HFF-Myc (cell line): ENCODE measurements at regions not wholly inside any gene's neighbourhood (a gene's known extent, or its start where the extent isn't known, plus 50 kb on each side); places are given as distances from the start of the nearest gene placed in this dataset.

Source experiments
- DNase-seq: peaks from one replicate; pipeline ENCODE4 v3.0.0-alpha.2; 2011; ENCODE audit warnings: low read depth; ENCODE audit errors: extremely low read depth
- H3K4me3 ChIP-seq: replicated peaks from 2 replicates; pipeline ENCODE4 v1.5.1; 2011; ENCODE audit warnings: low read depth, mild to moderate bottlenecking, control low read depth, low read length
- TF ChIP-seq, protein P1 (sequence below): IDR thresholded peaks from 2 replicates; pipeline ENCODE4 v1.5.1; 2012; ENCODE audit warnings: mild to moderate bottlenecking, low read depth, low read length, control low read depth; ENCODE audit errors: missing control alignments

DNA sequence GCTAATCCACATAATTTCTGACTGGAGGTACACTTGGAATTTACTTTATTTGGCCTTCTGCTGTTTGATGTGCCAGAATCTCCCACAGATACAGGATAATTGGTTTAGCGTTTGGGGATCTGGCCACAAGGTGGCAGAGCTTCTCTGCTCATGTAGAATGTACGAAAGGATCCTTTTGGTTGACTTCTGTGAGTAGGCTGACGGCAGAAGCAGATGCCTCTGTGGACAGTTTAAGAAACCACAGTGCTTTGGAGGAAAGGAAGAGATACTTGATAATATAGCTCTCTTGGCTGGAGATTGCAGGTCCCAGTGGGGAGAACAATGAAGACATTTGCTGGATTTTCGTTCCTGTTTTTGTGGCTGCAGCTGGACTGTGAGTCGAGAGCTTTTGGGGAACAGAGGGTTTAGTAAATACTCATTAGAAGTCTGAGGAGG lies 75.3 kb upstream of the OR4E1 start:
- TF ChIP-seq, protein P1, sequence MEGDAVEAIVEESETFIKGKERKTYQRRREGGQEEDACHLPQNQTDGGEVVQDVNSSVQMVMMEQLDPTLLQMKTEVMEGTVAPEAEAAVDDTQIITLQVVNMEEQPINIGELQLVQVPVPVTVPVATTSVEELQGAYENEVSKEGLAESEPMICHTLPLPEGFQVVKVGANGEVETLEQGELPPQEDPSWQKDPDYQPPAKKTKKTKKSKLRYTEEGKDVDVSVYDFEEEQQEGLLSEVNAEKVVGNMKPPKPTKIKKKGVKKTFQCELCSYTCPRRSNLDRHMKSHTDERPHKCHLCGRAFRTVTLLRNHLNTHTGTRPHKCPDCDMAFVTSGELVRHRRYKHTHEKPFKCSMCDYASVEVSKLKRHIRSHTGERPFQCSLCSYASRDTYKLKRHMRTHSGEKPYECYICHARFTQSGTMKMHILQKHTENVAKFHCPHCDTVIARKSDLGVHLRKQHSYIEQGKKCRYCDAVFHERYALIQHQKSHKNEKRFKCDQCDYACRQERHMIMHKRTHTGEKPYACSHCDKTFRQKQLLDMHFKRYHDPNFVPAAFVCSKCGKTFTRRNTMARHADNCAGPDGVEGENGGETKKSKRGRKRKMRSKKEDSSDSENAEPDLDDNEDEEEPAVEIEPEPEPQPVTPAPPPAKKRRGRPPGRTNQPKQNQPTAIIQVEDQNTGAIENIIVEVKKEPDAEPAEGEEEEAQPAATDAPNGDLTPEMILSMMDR, result peak; percentile 50
- no peak for DNase-seq
- H3K4me3 ChIP-seq, result no peak overlapping the region

DNA sequence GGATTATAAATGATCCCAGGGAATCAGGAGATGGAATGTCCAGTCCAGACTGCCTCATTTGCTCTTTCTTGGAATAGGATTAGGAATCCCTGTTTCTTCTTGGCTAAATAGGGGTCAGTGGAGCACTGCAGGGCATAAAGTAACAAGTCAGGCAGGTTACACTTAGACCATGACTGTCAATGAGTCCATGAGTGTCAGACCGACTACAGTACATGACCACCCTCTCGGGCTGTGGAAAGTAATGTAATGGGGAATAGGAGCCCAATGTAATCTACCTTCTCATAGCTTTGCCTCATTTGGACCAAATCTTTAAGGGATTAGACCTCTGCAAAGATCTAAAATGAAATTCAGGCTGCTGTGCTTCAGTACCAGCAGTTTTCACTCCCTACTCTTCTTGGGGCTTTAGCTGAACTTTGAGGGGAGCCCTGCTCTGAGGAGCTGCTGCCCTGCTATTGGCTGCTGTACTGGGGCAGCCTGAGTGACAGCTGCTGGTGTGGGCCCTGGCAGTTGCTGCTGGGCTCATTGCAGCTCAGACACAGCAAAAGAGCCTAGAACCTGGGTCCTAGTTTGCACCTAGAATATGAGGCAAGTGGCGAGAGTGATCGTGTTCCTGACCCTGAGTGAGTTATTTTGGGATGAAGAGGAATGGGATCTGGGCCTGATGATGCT lies 62.2 kb upstream of the OR4E1 start:
- no peak overlapping the region for H3K4me3 ChIP-seq
- TF ChIP-seq, protein P1, result no peak
- no peak for DNase-seq

DNA sequence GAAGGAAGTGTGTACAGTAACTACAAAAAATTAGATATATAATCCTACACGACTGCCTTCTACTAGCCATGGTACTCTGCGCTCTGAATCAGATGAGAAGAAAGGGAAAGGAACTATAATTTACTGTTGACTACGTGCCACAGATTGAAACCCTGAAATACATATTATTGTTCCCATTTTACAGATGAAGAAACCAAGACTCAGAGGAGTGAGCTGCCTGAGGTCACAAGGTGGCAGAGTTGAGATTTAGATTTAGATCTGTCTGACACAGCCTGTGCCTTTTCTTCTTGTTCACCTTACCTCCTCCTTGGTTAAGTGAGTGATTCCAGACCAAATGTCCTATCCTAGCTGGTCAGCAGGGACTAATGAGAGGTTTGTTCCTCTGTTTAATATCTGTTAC lies 61.6 kb upstream of the OR4E1 start:
- DNase-seq, result no peak
- no peak overlapping the region for H3K4me3 ChIP-seq
- TF ChIP-seq, protein P1, result no peak

DNA sequence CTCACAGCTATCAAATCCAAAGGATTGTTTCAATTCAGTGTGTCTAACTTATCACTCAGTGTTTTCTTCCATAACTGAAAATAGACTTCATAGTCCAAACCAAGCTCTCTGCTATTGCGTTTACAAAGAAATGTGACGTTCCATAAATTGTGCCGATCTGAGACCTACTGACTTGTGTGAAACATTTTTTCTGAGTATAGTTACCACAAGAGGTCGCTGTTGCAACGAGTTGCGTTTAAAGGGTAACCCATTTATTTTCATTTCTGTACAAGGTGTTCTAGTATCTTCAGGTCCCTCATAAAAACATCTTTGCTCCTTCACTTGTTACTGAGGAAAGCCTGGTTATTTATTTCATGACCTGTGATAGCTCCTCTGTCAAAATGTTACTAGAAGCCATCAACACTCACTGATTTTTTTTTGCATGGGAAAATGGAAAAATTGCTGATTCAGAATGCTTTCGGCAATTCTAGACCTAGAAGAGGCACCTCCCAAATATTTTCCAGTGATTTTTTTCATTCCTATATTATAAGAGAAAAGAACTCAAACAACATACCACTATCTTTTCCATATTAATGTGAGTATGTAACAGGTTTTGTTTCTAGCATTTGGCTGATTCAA lies 60.9 kb upstream of the OR4E1 start:
- H3K4me3 ChIP-seq, result no peak overlapping the region
- peak; percentile 2 for DNase-seq
- TF ChIP-seq, protein P1, result peak; percentile 32

DNA sequence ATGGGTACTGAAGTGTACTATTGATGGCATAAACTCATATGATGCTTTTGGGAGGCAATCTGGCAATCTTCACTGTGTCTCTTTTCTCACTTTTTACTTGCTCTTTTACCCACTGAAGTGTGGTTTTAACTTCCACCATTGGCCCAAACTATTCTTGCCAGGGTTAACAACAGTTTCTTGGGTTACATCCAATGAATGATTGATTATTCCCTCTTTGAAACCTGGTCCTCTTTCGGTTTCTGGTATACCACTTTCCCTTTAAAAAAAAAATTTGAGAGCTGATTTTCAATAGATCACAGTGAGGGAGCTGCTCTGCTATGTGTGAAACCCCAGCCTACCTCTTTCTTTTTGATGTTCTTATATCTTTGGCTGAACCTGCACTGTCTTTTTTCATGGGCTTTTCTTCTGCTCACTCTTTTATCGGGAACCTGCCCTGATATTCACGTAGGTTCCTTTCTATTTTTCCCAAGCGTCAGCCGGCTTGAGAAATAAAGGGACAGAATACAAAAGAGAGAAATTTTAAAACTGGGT lies 56.1 kb upstream of the OR4E1 start:
- no peak for DNase-seq
- H3K4me3 ChIP-seq, result no peak overlapping the region
- TF ChIP-seq, protein P1, result no peak

DNA sequence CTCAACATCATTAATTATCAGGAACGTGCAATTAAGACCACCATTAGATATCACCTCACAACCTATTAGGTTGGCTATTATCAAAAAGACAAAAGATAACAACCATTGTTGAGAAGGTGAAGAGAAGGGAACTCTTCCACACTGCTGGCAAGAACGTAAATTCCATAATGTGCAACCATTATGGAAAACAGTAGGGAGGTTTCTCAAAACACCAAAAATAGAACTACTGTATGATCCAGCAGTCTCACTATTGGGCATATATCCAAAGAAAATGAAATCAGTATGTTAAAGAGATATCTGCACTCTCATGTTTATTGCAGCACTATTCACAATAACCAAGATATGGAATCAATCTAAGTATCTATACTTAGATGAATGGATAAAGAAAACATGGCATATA lies 51.6 kb upstream of the OR4E1 start:
- no peak for DNase-seq
- TF ChIP-seq, protein P1, result no peak
- H3K4me3 ChIP-seq, result no peak overlapping the region
